Sigmoid colon (tissue), 4 donors: ENCODE measurements at regions not wholly inside any gene's neighbourhood (a gene's known extent, or its start where the extent isn't known, plus 50 kb on each side); places are given as distances from the start of the nearest gene placed in this dataset.

ENCODE experiments used
- EP300 ChIP-seq, 4 donors: sonication (generic); formaldehyde crosslinking; IDR thresholded peaks; one replicate each; pipeline ENCODE4 v1.6.1; 2017; ENCODE audit warnings: antibody characterized with exemption in 4 of 4
- POLR2A ChIP-seq, 2 donors: fragments of 450-650 bp; IDR thresholded peaks; one replicate each; pipeline ENCODE4 v1.6.1; 2016; ENCODE audit warnings: antibody characterized with exemption in 2 of 2, mild to moderate bottlenecking in 2 of 2, moderate library complexity in 2 of 2
- TF ChIP-seq, protein P1 (sequence below), 4 experiments: fragments of 450-650 bp in 3 of 4; fragments of 200-600 bp in 1 of 4; IDR thresholded peaks; one replicate each; pipeline ENCODE4 v1.5.1; 2016 to 2019; ENCODE audit warnings: antibody characterized with exemption in 4 of 4, mild to moderate bottlenecking in 3 of 4, moderate library complexity in 2 of 4

DNA sequence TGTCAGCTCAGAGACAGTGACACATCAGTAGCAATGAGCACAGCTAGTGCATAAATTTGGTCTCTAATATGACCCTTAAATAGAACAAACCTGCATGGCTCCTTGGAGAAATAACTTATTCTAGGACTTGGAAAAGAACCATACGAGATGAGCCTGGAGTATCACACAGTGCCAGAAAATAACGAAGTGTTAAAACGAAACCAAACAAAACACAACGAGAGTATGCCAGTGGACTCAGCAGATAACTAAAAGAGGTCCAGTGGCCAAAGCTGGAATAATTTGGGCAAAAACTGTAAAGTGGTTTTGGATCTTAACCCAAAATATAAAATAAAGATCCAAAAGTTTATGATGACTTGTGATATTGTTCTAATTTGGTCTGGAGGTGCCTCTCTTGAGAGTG, 1599.0 kb upstream of the LRRTM1 start:
- no peak for TF ChIP-seq POLR2A (IDR thresholded peaks at IDR 0.05)
- TF ChIP-seq, protein P1, sequence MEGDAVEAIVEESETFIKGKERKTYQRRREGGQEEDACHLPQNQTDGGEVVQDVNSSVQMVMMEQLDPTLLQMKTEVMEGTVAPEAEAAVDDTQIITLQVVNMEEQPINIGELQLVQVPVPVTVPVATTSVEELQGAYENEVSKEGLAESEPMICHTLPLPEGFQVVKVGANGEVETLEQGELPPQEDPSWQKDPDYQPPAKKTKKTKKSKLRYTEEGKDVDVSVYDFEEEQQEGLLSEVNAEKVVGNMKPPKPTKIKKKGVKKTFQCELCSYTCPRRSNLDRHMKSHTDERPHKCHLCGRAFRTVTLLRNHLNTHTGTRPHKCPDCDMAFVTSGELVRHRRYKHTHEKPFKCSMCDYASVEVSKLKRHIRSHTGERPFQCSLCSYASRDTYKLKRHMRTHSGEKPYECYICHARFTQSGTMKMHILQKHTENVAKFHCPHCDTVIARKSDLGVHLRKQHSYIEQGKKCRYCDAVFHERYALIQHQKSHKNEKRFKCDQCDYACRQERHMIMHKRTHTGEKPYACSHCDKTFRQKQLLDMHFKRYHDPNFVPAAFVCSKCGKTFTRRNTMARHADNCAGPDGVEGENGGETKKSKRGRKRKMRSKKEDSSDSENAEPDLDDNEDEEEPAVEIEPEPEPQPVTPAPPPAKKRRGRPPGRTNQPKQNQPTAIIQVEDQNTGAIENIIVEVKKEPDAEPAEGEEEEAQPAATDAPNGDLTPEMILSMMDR (IDR thresholded peaks at IDR 0.05) = no peak
- TF ChIP-seq EP300 (IDR thresholded peaks at IDR 0.05) = no peak
